HG03159 (cell line): ENCODE measurements at regions not wholly inside any gene's neighbourhood (a gene's known extent, or its start where the extent isn't known, plus 50 kb on each side); places are given as distances from the start of the nearest gene placed in this dataset.
"Not testable (repeated sequence)": the region's sequence is repeated elsewhere in the genome, so short reads cannot be mapped to it uniquely, and the experiment has no call there.

Experiments
- ATAC-seq: cut with Tn5 transposase; IDR thresholded peaks from one replicate; pipeline ENCODE4 v1.9.1; 2021; ENCODE audit warnings: mild to moderate bottlenecking, moderate library complexity; ENCODE audit not compliant: unreplicated experiment

DNA sequence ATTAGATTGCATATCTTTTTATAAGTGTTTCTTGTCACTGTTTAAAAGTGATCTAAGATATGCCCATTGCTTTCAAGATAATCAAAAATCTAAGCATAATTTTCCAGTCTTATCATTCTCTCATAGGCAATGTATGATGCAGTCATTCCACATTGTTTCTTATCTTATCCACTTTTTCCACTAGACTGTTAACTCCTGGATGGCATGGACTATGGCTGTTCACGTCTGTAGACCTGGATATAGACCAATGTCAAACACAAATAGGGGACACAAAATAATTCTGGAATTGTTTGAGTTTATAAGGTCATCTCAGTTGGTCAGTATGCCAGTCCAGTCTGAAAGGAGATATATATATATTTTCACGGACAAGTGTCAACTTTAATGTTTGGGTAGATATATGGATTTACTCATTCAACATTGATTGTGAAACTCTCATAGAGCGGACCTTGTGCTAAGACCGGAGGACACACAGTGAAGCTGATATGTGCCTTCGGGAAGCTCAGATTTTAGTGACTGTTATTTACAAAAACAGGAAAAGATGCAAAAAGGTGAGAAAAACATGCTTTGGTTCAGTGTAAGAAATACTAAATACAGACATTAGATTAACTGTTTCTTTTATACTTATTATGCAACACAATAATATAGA, 689.4 kb upstream of the SLC8A1 start:
- no peak for ATAC-seq

DNA sequence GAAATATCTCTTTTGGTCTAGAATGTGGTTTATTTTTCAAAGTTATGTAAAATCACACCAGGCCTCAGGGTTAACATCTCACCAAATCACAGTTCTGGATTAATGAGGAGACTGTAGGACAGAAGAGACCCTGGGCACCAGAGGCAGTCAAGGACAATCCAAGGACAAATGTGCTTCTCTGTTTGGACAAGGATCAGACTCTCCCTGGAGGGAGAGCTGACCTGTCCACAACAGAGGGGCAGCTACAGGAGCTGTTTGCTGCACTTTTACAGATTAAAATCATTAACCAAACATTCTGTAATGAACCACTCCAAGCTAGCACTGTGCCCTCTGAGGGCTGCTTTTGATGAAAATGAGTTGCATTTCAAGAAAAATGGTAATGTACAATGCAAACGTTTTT, 690.6 kb upstream of the SLC8A1 start:
- ATAC-seq: no peak

DNA sequence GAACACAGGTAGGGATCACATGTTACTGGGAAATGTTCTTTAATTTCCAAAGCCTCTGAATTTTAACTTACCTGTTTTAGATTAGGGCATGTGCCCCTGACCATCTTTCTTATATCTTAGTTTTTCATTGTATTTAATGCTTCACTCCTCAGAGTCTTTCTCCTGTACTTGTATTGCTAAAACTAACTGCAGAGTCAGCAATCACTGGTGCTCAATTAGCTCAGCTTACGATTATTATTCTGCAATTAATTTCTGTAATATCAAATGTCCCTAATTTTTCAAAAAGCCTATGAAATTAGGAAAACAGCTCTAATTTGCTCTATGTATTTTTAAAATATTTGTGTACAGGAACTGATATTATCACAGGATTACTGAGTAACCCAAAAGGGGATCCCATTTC, 693.2 kb upstream of the SLC8A1 start:
- ATAC-seq: no peak

DNA sequence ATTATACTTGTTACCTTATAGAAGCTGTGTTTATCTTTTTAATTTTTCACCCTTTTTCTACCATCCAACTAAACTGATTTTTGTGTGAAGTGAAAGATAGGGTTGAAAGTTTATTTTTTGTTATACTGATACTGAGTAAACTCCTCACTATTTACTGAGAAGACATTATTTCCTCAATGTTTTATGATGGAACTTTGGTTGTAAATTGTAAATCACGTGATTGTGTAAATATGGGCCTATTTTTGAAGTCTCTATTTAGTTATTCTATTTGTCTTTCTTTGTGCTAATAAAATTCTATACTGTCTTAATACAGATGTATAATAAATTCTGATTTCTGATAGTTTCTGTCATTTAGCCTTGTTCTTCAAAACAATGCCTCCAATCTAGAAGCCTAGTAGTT, 697.2 kb upstream of the SLC8A1 start:
- no peak for ATAC-seq

DNA sequence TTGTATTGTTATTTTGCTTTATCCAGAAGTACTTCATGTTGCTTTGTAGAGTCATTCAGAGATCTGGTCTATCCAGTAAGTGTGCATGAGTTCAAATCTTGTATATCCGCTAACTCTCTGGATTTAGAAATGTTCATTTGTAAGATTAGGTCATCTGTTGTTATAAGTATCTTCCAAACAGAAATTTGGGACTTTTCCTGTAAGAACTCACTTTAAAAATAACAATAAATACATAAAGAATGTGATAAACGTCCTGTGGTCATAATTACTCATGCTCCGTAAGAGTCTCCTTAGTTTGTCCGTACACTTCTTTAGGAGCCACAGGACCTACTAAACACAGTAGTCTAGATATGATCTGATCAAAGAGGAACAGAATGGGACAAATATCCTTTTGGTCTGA, 699.9 kb upstream of the SLC8A1 start:
- no peak for ATAC-seq

DNA sequence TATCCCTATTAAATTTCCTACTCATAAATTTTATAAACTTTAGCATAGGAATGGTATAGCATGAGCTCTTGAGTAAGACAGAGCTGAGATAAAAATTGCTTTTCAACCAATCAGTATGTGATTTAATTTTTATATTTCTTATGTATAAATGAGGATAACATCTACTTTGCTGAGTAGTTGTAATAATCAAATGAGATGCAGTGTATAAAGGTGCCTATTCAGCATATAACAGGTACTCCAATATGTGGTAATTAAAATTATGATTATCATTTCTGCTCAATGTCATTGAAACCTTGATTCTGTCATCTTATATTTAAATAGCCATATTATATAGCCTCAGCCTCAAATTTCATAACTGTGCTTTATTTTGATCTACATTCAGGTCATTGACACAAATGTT, 700.4 kb upstream of the SLC8A1 start:
- ATAC-seq: no peak

DNA sequence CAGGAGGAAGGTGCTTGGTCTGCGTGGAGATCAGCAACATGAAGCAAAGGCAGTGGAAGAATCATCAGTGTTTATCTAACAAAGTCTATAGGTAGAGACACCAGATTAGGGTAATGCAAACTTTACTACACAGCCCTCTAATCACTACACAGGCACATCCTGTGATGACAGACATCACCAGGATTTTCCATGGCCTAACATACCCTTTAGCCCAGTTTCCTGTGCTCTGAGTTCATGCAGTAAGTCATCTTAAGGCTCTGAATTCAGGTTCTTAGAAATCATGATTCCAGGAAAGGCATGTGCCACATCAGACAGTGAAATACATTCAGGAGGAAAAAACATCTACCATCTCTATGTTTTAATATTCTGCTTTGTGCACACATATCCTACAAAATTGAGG, 708.5 kb upstream of the SLC8A1 start:
- ATAC-seq: no peak

DNA sequence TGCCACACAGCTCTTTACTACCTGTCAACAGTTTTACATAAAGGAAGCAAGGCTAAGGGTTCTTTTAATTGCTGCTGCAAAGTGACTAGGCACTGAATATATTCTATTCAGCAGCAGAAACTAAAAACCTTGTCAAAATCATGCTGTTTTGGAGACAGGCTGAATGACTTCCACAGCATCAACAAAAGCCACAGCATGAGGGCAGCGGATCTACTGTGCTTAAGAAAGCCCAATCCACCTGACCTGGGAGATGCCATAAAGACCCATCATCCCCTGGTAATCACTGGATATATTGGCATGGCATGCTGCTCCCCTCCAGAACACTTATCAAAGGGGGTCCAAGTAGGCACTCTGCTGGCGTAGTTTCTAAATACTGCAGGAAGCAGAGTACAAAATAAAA, 715.1 kb upstream of the SLC8A1 start:
- ATAC-seq: no peak

DNA sequence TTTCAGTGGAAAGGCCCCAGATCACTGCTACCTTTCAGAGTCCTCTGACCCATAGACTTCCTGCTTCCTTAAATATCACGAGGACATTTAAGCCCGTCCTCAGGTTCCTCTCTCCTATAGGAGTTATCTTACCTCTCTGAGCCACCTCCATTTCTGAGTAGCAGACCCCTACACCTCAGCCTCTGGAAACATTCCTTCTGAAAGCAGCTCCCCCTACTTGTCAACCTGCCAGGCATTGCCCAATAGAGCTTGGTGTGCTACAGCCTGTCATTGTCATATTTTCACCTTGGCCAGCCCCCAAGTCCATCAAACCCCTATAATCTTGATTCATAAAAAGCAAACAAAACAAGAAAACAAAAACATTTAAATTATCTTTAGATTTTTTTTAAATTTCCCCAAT, 717.9 kb upstream of the SLC8A1 start:
- no peak for ATAC-seq

DNA sequence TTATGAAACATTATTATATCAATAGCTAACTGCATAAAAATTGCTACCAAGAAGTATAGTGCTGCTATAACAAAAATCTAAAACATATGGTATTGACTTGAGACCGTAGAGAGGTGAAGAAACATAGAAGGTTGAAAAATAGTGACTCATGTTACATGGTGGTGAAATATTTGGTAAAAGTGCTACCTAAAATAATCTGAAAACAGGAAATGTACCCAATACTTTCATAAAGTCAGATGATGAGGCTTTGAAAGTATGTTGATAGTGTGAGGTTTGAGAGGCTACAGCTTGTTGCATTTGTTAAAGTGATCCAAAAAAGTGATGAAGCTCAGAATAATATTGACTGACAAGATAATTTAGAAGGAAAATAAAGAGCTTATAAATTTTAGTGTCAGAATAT, 718.7 kb upstream of the SLC8A1 start:
- no peak for ATAC-seq

DNA sequence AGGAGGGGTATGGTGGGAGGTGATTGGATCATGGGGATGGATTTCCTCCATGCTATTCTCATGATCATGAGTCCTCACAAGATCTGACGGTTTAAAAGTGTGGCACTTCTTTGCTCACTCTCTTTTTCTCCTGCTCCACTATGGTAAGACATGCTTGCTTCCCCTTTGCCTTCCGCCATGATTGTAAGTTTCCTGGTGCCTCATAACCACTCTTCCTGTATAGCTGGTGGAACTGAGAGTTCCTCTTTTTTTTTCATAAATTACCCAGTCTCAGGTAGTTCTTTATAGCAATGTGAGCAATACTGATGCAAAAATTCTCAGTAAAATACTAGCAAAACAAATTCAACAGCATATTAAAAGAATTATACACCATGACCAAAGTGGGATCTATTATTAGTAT, 728.5 kb upstream of the SLC8A1 start:
- no peak for ATAC-seq

DNA sequence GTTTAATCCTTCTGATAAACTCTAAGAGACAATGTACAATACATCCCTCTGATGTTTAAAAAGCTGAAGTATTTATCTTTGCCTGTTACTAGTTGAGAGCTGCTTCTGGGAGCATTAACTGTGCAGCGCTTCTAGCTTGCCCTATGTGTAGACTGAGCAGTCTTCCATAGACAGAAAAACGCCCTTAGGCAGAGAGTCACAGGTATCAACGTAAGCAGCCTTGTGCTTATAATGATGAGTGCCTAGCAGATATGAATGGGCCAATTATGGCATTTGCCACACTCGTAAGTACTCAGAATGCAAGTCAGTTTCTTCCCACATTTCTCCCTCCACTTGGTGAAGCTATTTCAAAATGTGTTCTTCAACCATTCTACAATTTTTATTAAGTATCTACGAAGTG, 731.1 kb upstream of the SLC8A1 start:
- no peak for ATAC-seq

DNA sequence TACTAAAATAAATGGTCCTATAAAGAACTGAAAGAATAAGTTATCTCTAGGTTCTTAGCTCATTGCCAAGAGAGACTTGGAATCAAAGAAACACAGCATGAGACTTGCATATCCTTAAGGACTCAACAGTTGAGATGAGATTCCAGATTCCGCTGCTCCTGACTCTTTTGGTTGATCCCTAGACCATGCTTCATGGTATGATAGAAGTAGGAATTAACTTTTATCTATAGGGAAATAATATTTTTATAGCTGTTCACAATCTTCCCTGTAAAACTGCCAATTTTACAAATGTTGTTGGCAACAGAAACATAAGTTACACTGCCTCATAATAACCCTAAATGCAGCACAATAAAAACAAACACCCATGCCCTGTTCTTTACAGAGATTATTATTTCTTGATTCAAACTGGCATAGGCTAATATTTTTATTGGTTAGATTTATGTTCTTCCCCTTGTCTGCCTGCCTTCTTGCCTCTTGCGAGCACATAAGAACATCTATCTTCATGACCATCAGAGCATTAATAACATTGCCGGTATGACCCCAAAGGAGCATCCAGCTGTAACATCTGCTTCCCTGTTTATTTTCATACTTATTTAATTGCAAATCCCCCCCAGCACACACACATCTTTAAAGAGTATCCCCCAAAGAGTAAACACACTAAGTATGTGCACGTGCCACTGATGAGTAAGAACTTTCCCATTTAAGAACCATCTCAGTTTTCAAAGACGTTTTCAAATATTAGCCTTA, 735.7 kb upstream of the SLC8A1 start:
- no peak for ATAC-seq

DNA sequence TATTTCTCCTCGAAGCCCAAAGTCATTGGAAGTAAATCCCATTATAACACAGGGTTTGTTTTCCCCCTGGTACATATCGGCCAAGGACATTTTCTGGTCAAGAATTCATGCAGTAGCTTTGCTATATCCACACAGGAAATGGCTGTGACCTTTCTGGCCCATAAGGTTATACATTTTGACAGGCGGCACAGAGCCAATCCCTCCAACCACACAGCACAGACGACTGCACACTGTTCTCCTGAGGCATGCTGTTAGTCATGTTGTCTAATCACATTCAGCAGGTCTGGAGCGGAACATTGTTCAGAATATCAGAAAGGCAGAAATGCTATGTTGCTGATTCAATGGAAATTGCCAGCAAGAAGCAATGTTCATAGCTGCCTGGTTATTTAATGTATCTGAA, 742.3 kb upstream of the SLC8A1 start:
- no peak for ATAC-seq

DNA sequence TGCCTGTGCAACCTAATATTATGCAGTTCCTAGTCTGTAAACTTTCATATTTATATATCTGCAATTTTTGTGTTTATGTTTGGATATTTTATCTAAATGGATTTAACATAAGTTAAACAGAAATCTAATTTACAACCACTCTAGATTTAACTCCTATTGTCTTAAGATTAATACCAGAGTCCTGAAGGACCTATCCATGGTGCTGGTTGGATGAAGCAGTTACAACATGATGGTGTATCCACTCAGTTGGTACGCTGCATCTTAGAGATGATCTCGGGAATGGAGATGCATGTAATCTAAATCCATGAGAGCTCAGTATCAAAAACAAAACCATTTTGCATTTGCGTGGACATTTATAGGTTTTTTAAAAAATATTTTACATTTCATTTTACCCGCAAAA, 745.9 kb upstream of the SLC8A1 start:
- no peak for ATAC-seq

DNA sequence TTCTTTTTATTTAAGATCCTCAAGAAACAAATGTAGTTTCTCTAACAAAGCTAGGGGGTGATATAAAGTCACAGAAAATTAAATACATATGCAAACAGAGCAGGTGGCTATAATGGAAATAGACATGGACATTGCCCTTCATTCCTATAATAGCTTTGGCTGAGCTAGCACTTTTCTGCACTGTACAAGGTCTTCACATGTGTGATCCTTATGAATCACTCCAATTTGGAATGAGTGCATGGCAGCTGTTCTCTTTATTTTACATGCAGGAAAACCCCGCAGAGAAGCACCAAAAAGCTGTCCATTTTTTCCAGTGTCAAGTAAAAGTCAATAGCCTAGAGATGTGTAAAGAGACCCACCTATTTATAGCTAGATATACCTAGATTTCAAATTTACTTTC, 747.4 kb upstream of the SLC8A1 start:
- no peak for ATAC-seq

DNA sequence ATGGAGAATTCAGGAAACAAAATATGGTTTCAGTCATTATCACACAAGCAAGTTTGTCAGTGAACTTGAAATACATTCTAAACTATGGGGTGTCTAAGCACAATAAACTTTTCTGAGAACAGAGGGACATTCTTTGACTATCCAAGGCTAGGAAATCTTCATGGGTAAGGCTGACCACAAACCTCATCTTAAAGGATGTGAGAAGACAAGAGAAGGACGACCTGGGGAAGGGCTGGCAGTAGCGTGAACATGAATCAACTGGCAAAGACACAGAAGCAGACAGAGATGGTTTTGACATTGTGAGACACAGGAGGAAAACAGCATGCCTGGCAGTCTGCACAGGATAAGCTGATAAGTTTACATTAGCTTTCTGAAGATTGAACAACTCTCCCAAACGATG, 752.4 kb upstream of the SLC8A1 start:
- ATAC-seq: no peak

DNA sequence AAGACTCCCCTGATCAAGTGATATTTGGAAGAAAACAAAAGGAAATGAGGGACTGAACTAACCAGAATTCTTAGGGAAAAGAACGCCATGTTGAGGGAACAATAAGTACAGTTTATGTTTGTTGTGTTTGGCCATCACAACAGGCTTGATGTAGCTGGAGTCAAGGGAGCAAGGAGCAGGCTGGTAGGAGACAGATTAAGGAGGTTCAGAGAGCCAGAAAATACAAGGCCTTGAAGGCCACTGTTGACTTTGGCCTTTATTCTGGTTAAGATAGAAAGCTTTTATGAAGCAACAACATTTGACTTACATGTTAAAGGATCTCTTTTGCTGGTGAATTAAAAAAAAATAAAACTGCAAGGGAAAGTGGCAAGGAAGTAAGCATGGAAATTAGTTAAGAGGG, 754.1 kb upstream of the SLC8A1 start:
- no peak for ATAC-seq

DNA sequence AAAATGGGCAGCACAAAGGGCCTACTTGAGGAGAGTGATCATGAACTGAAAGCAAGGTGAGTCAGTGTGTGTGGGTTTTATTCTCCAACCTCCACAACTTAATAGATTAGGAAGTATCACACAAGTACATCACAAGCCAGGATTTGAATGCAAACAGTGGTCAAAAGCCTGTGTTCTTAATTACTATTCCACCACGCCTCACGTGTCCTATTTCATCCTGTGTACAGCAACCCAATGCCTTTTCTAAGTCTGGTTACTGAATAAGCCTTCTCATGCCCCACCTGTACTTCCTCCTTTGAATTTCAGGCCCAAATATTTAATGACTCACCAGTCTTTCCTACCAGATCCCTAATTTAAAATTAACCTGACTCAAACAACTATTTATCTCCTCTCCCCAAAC, 755.7 kb upstream of the SLC8A1 start:
- ATAC-seq: no peak

DNA sequence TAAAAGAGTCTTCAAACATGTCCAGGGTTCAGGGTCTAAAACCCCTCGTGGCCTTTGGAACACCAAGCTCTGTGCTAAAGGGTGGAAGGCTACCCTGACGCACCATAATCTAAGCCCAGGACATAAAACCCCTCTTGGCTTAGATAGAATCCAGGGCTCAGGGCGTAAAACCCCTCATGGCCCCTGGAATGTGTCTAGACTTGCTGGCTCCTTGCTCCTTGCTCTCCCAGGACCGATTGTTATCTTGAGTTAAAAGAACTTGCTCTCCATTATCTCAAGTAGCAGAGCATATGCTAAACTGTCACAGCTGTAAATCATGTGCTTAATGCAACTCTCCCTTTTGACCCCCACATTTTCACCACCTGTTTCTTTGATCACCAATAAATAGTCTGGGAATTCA, 758.1 kb upstream of the SLC8A1 start:
- ATAC-seq: not testable (repeated sequence)

DNA sequence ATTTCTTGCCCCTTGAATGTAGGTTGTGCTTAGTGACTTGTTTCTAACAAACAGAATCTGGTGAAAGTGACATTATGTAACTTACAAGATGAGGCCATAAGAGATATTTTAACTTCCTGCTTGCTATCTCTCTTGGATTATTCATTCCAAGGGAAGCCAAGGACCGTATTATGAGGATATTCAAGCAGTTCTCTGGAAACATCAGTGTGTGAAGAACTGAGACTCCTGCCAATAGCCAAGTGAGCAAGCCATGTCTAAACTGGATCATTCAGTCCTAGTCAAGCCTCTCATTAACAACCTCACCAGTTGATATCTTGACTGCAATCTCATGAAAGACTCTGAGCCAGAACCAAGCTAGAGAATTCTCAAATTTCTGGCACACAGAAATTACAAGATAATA, 765.1 kb upstream of the SLC8A1 start:
- no peak for ATAC-seq

DNA sequence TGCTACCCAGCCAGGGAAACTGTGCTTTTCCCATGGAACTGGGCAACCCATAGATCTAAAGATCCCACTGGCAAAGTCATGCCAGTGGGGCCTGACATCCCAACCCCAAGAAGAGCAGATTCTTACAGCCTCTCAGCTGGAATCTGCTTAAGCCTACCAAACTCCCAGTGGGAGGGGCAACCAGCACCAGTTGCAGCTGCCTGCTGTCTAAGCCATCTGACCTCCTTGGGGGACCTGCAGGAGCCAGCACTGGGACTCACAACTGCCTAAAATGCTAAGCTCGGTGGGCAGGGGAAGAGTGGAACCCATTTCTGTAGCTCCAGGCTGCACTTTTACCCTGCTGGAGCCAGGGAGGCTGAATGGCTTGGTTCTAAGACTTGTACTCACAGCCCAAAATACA, 770.7 kb upstream of the SLC8A1 start:
- ATAC-seq: no peak

DNA sequence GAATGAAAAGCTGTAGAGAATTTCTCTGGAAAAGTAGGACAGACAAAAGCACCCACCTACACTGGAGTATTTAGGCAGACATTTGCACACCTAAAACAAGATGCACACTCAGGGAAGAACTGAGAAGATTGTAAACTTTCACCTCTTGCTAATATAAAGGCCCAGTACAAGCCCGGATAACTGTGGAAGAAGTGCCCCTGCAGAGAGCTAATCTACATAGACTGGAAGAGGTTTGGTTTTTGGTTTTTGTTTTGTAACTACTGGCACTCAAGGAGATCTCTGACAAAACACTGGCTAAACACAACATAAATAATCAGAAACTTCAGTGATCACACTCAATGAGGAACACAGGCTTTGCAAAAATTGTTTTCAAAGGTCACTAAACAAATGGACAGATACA, 782.2 kb upstream of the SLC8A1 start:
- no peak for ATAC-seq
